ENCODE measurements at regions not wholly inside any gene's neighbourhood (a gene's known extent, or its start where the extent isn't known, plus 50 kb on each side); places are given as distances from the start of the nearest gene placed in this dataset.

- Histone ChIP-seq H3K27ac (ENCODE audit: low read depth, low read length) (no peak overlapping the region), H3K36me3 (ENCODE audit: control insufficient read depth, insufficient read depth, low read length) (no peaks in the 10 kb centered on the region), H3K4me1 (ENCODE audit: control insufficient read depth, insufficient read depth, low read length) (no peaks in the 10 kb centered on the region), H3K9ac (ENCODE audit: extremely low read depth, low read length, poor library complexity, severe bottlenecking) (no peak overlapping the region), H3K4me3 (ENCODE audit: low read length) (no peak overlapping the region), H3K27me3 (ENCODE audit: control insufficient read depth, insufficient read depth, low read length, poor library complexity, severe bottlenecking) (peaks cover 10% of the 10 kb centered on the region), H3K9me3 (ENCODE audit: control insufficient read depth, low read length) (no peaks in the 10 kb centered on the region)
- no peaks in the 10 kb centered on the region for H3K9me3 Mint-ChIP-seq
- H3K4me1 Mint-ChIP-seq, result no peaks in the 10 kb centered on the region
- 82 to 90% methylated on average over 3 of the region's 3 CpGs for WGBS, 2 experiments (ENCODE audit: insufficient coverage in 1 of 2, insufficient read length in 1 of 2)
- H3K4me3 Mint-ChIP-seq, result no peak overlapping the region
- TF ChIP-seq CTCF (conservative IDR thresholded peaks at IDR 0.05), result no peak
- H3K27me3 Mint-ChIP-seq (ENCODE audit: insufficient read depth), result peaks cover 5% of the 10 kb centered on the region
- no peak for DNase-seq
- H3K36me3 Mint-ChIP-seq (ENCODE audit: low read depth), result no peaks in the 10 kb centered on the region
- no peak overlapping the region for H3K27ac Mint-ChIP-seq
These were observed 85.6 kb downstream of the BMP4 start for GRCh38 chr14:53871011-53871410.

- Histone ChIP-seq H3K4me1 (ENCODE audit: control insufficient read depth, insufficient read depth, low read length) (no peaks in the 10 kb centered on the region), H3K27ac (ENCODE audit: low read depth, low read length) (no peak overlapping the region), H3K4me3 (ENCODE audit: low read length) (no peak overlapping the region), H3K9ac (ENCODE audit: extremely low read depth, low read length, poor library complexity, severe bottlenecking) (no peak overlapping the region), H3K9me3 (ENCODE audit: control insufficient read depth, low read length) (no peaks in the 10 kb centered on the region), H3K36me3 (ENCODE audit: control insufficient read depth, insufficient read depth, low read length) (no peaks in the 10 kb centered on the region), H3K27me3 (ENCODE audit: control insufficient read depth, insufficient read depth, low read length, poor library complexity, severe bottlenecking) (peaks cover 50% of the 10 kb centered on the region)
- no peak overlapping the region for H3K4me3 Mint-ChIP-seq
- peaks cover 45% of the 10 kb centered on the region for H3K27me3 Mint-ChIP-seq (ENCODE audit: insufficient read depth)
- H3K9me3 Mint-ChIP-seq, result no peaks in the 10 kb centered on the region
- peaks cover 2% of the 10 kb centered on the region for H3K4me1 Mint-ChIP-seq
- WGBS, 2 experiments (ENCODE audit: insufficient coverage in 1 of 2, insufficient read length in 1 of 2), result 93% methylated on average over 2 of the region's 2 CpGs; no CpG with 5 or more reads in 1 of the 2 experiments
- no peak for DNase-seq
- no peak overlapping the region for H3K27ac Mint-ChIP-seq
- H3K36me3 Mint-ChIP-seq (ENCODE audit: low read depth), result no peaks in the 10 kb centered on the region
- TF ChIP-seq CTCF (conservative IDR thresholded peaks at IDR 0.05), result no peak
These were observed 90.9 kb downstream of the BMP4 start for GRCh38 chr14:53865711-53866110.

- no peak for TF ChIP-seq CTCF (conservative IDR thresholded peaks at IDR 0.05)
- DNase-seq, result no peak
- H3K9me3 Mint-ChIP-seq, result no peaks in the 10 kb centered on the region
- H3K4me1 Mint-ChIP-seq, result peaks cover 2% of the 10 kb centered on the region
- H3K9ac ChIP-seq (ENCODE audit: extremely low read depth, low read length, poor library complexity, severe bottlenecking), result no peak overlapping the region
- WGBS, 2 experiments (ENCODE audit: insufficient coverage in 1 of 2, insufficient read length in 1 of 2), result 95 to 100% methylated on average over 3 to 5 of the region's 5 CpGs
- H3K27me3 Mint-ChIP-seq (ENCODE audit: insufficient read depth), result peaks cover 50% of the 10 kb centered on the region
- peaks cover 84% of the 10 kb centered on the region for H3K27me3 ChIP-seq (ENCODE audit: control insufficient read depth, insufficient read depth, low read length, poor library complexity, severe bottlenecking)
- H3K27ac Mint-ChIP-seq, result no peak overlapping the region
- H3K4me1 ChIP-seq (ENCODE audit: control insufficient read depth, insufficient read depth, low read length), result no peaks in the 10 kb centered on the region
- no peak overlapping the region for H3K4me3 Mint-ChIP-seq
- no peaks in the 10 kb centered on the region for H3K36me3 ChIP-seq (ENCODE audit: control insufficient read depth, insufficient read depth, low read length)
- H3K9me3 ChIP-seq (ENCODE audit: control insufficient read depth, low read length), result no peaks in the 10 kb centered on the region
- no peak overlapping the region for H3K27ac ChIP-seq (ENCODE audit: low read depth, low read length)
- no peak overlapping the region for H3K4me3 ChIP-seq (ENCODE audit: low read length)
- H3K36me3 Mint-ChIP-seq (ENCODE audit: low read depth), result no peaks in the 10 kb centered on the region
These were observed 94.8 kb downstream of the BMP4 start for GRCh38 chr14:53861781-53862180.
